Daoy (cell line): ENCODE measurements at regions not wholly inside any gene's neighbourhood (a gene's known extent, or its start where the extent isn't known, plus 50 kb on each side); places are given as distances from the start of the nearest gene placed in this dataset.

ENCODE experiments used
- DNase-seq: peaks from one replicate; pipeline ENCODE4 v3.0.0-alpha.2; 2015; ENCODE audit warnings: low read depth

- no peak for DNase-seq
Measured at GRCh38 chr9:71183251-71183650, 61.8 kb upstream of the TRPM3 start.

DNA sequence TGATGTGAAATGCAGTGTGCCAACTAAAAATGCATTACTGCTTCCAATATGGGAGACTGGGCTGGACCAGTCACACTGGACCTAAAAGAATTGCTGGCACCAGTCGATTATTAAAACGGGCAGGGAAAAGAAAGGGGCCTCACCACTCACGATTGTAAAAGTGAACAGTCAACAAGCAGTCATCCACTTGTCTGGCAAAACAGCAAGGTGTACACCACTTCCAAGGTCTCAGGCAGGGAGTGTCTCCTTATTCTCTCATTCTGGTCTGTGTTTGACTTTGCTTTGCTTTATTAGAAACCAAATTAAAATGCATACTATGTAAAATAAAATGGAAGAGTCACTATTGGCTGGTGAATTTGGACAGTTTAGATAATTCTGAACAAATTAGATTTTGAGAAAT, 57.8 kb upstream of the TRPM3 start:
- DNase-seq, result no peak

GRCh38 chr9:71177901-71178300, 56.5 kb upstream of the TRPM3 start:
- no peak for DNase-seq

GRCh38 chr9:71171517-71171916, 50.1 kb upstream of the TRPM3 start:
- DNase-seq, result no peak
